Smooth muscle cell (in vitro differentiated cells): ENCODE measurements at regions not wholly inside any gene's neighbourhood (a gene's known extent, or its start where the extent isn't known, plus 50 kb on each side); places are given as distances from the start of the nearest gene placed in this dataset.

Experiments used
- DNase-seq: peaks from one replicate; lab custom pipeline; 2025; ENCODE audit not compliant: unreplicated experiment; lab: John Stamatoyannopoulos, UW
- H2AFZ ChIP-seq: fragments of 200-600 bp; sonication (generic); 2 replicates; pipeline ENCODE4 v1.6.0; 2016; ENCODE audit warnings: antibody characterized with exemption, low read depth, mild to moderate bottlenecking
- H3F3A ChIP-seq: fragments of 200-600 bp; sonication (generic); 2 replicates; pipeline ENCODE4 v1.6.0; 2017; ENCODE audit warnings: antibody characterized with exemption, low read depth
- H3K27ac ChIP-seq: fragments of 200-600 bp; sonication (generic); 2 replicates; pipeline ENCODE4 v1.5.1; 2016; ENCODE audit warnings: low read depth, mild to moderate bottlenecking
- H3K27me3 ChIP-seq: fragments of 200-600 bp; sonication (generic); 2 replicates; pipeline ENCODE4 v1.6.1; 2016; ENCODE audit warnings: low read depth, mild to moderate bottlenecking
- H3K36me3 ChIP-seq: fragments of 200-600 bp; sonication (generic); 2 replicates; pipeline ENCODE4 v1.5.1; 2016; ENCODE audit warnings: low read depth
- H3K4me1 ChIP-seq: fragments of 200-600 bp; sonication (generic); 2 replicates; pipeline ENCODE4 v1.5.1; 2016; ENCODE audit warnings: low read depth
- H3K4me2 ChIP-seq: fragments of 200-600 bp; sonication (generic); 2 replicates; pipeline ENCODE4 v1.6.0; 2016; ENCODE audit warnings: mild to moderate bottlenecking
- H3K4me3 ChIP-seq: fragments of 200-600 bp; sonication (generic); 2 replicates; pipeline ENCODE4 v1.5.1; 2016; ENCODE audit warnings: mild to moderate bottlenecking
- H3K79me2 ChIP-seq: fragments of 200-600 bp; sonication (generic); 2 replicates; pipeline ENCODE4 v1.6.0; 2016; ENCODE audit warnings: low read depth, mild to moderate bottlenecking
- H3K9ac ChIP-seq: fragments of 200-600 bp; sonication (generic); 2 replicates; pipeline ENCODE4 v1.6.0; 2016; ENCODE audit warnings: low read depth
- H3K9me3 ChIP-seq: fragments of 200-600 bp; sonication (generic); replicated peaks from 2 replicates; pipeline ENCODE4 v1.5.1; 2016; ENCODE audit warnings: low read depth
- H4K20me1 ChIP-seq: fragments of 200-600 bp; sonication (generic); 2 replicates; pipeline ENCODE4 v1.6.0; 2016; ENCODE audit warnings: low read depth
- CTCF ChIP-seq: fragments of 200-600 bp; sonication (generic); IDR thresholded peaks from 2 replicates; pipeline ENCODE4 v1.5.1; 2017; ENCODE audit warnings: borderline replicate concordance, mild to moderate bottlenecking, antibody characterized with exemption; ENCODE audit not compliant: insufficient read depth, poor library complexity, severe bottlenecking
- WGBS: methylation state at CpG from one replicate; pipeline ENCODE4 v1.1.7; 2016; ENCODE audit warnings: low lambda C conversion rate; 5-methylcytosine and 5-hydroxymethylcytosine counted together

GRCh38 chr6:140020207-140020791 lies 645.9 kb upstream of the CITED2 start:
- WGBS, result 96% methylated on average over 2 of the region's 2 CpGs
- no peak overlapping the region for H3K27ac ChIP-seq
- no peak overlapping the region for H3K9ac ChIP-seq
- no peaks in the 10 kb centered on the region for H3K27me3 ChIP-seq
- no peaks in the 10 kb centered on the region for H3K4me1 ChIP-seq
- no peaks in the 10 kb centered on the region for H3K9me3 ChIP-seq
- no peak overlapping the region for H3K4me3 ChIP-seq
- H3K36me3 ChIP-seq, result no peaks in the 10 kb centered on the region
- TF ChIP-seq CTCF, result no peak
- H3K79me2 ChIP-seq, result no peaks in the 10 kb centered on the region
- no peaks in the 10 kb centered on the region for H4K20me1 ChIP-seq
- no peak overlapping the region for H3K4me2 ChIP-seq
- H2AFZ ChIP-seq, result no peak overlapping the region
- no peaks in the 10 kb centered on the region for H3F3A ChIP-seq
- no peak for DNase-seq

- Histone ChIP-seq H3K36me3 (no peaks in the 10 kb centered on the region), H3K9ac (no peak overlapping the region), H3K9me3 (no peaks in the 10 kb centered on the region), H3K4me3 (no peak overlapping the region), H3K4me1 (no peaks in the 10 kb centered on the region), H3K27me3 (no peaks in the 10 kb centered on the region), H3K4me2 (no peak overlapping the region), H3K79me2 (no peaks in the 10 kb centered on the region), H4K20me1 (no peaks in the 10 kb centered on the region), H3F3A (no peaks in the 10 kb centered on the region), H2AFZ (no peak overlapping the region), H3K27ac (no peak overlapping the region)
- WGBS, result 64% methylated on average over 1 of the region's 1 CpG
- no peak for TF ChIP-seq CTCF
- DNase-seq, result no peak
These were observed 644.1 kb upstream of the CITED2 start for GRCh38 chr6:140018588-140018987.

- no peak overlapping the region for H3K4me3 ChIP-seq
- H4K20me1 ChIP-seq, result no peaks in the 10 kb centered on the region
- H3K9ac ChIP-seq, result no peak overlapping the region
- H3K4me1 ChIP-seq, result no peaks in the 10 kb centered on the region
- DNase-seq, result no peak
- no peaks in the 10 kb centered on the region for H3F3A ChIP-seq
- TF ChIP-seq CTCF, result no peak
- no peaks in the 10 kb centered on the region for H3K36me3 ChIP-seq
- no peak overlapping the region for H3K27ac ChIP-seq
- no peaks in the 10 kb centered on the region for H3K79me2 ChIP-seq
- no peaks in the 10 kb centered on the region for H3K27me3 ChIP-seq
- H3K4me2 ChIP-seq, result no peak overlapping the region
- no peaks in the 10 kb centered on the region for H3K9me3 ChIP-seq
- no peak overlapping the region for H2AFZ ChIP-seq
- 66% methylated on average over 1 of the region's 1 CpG for WGBS
These were observed 643.0 kb upstream of the CITED2 start for GRCh38 chr6:140017470-140017869.

GRCh38 chr6:140012150-140012549 lies 637.7 kb upstream of the CITED2 start:
- no peaks in the 10 kb centered on the region for H3K36me3 ChIP-seq
- H3K79me2 ChIP-seq, result no peaks in the 10 kb centered on the region
- H3K4me3 ChIP-seq, result no peak overlapping the region
- H3K4me1 ChIP-seq, result no peaks in the 10 kb centered on the region
- no peaks in the 10 kb centered on the region for H4K20me1 ChIP-seq
- DNase-seq, result no peak
- no peaks in the 10 kb centered on the region for H3K9me3 ChIP-seq
- no peak overlapping the region for H3K9ac ChIP-seq
- peak overlapping the region; percentile 63 for H2AFZ ChIP-seq
- H3K27me3 ChIP-seq, result no peaks in the 10 kb centered on the region
- TF ChIP-seq CTCF, result no peak
- H3K27ac ChIP-seq, result no peak overlapping the region
- 55% methylated on average over 1 of the region's 1 CpG for WGBS
- no peaks in the 10 kb centered on the region for H3F3A ChIP-seq
- H3K4me2 ChIP-seq, result no peak overlapping the region
